NCI-H2029 treated with DMSO at 0.1 percent for 48 hours (cell line): ENCODE measurements at regions not wholly inside any gene's neighbourhood (a gene's known extent, or its start where the extent isn't known, plus 50 kb on each side); places are given as distances from the start of the nearest gene placed in this dataset.
"Not testable (repeated sequence)": the region's sequence is repeated elsewhere in the genome, so short reads cannot be mapped to it uniquely, and the experiment has no call there.

ENCODE experiments used
- DNase-seq: peaks from one replicate; lab custom pipeline; 2025; lab: John Stamatoyannopoulos, UW

- DNase-seq = no peak
These were observed 786.4 kb downstream of the MCTP2 start for GRCh38 chr15:95017666-95018328.

- no peak for DNase-seq
These were observed 787.7 kb downstream of the MCTP2 start for GRCh38 chr15:95018888-95019545.

GRCh38 chr15:95019907-95020306, 788.5 kb downstream of the MCTP2 start:
- DNase-seq = no peak

GRCh38 chr15:95021816-95022215, 790.5 kb downstream of the MCTP2 start:
- no peak for DNase-seq

GRCh38 chr15:95024351-95024750, 793.0 kb downstream of the MCTP2 start:
- no peak for DNase-seq

GRCh38 chr15:95025924-95026728, 794.8 kb downstream of the MCTP2 start:
- no peak for DNase-seq

GRCh38 chr15:95027981-95028380, 796.6 kb downstream of the MCTP2 start:
- no peak for DNase-seq

- no peak for DNase-seq
These were observed 800.8 kb downstream of the MCTP2 start for GRCh38 chr15:95032156-95032555.

GRCh38 chr15:95035106-95035505, 803.7 kb downstream of the MCTP2 start:
- DNase-seq = no peak

GRCh38 chr15:95041297-95041696, 809.9 kb downstream of the MCTP2 start:
- DNase-seq = no peak

GRCh38 chr15:95043236-95043932, 812.0 kb downstream of the MCTP2 start:
- DNase-seq = not testable (repeated sequence)

- DNase-seq = no peak
These were observed 812.6 kb downstream of the MCTP2 start for GRCh38 chr15:95043933-95044313.

GRCh38 chr15:95044745-95045417, 813.5 kb downstream of the MCTP2 start:
- DNase-seq = no peak

GRCh38 chr15:95051861-95052260, 820.5 kb downstream of the MCTP2 start:
- DNase-seq = no peak

GRCh38 chr15:95059346-95059905, 828.1 kb downstream of the MCTP2 start:
- no peak for DNase-seq

GRCh38 chr15:95068701-95069521, 837.5 kb downstream of the MCTP2 start:
- DNase-seq = no peak

GRCh38 chr15:95075792-95076677, 844.7 kb downstream of the MCTP2 start:
- no peak for DNase-seq

GRCh38 chr15:95076678-95076990, 845.3 kb downstream of the MCTP2 start:
- no peak for DNase-seq

- no peak for DNase-seq
These were observed 846.6 kb downstream of the MCTP2 start for GRCh38 chr15:95078003-95078402.

GRCh38 chr15:95080228-95080627, 848.9 kb downstream of the MCTP2 start:
- DNase-seq = not testable (repeated sequence)
